B cell (primary cell): ENCODE measurements at regions not wholly inside any gene's neighbourhood (a gene's known extent, or its start where the extent isn't known, plus 50 kb on each side); places are given as distances from the start of the nearest gene placed in this dataset.
"Not testable (repeated sequence)": the region's sequence is repeated elsewhere in the genome, so short reads cannot be mapped to it uniquely, and the experiment has no call there.

Source experiments
- ATAC-seq: fragments of 200-7000 bp; cut with Tn5 transposase; one replicate; pipeline ENCODE4 v1.10.0; 2021; ENCODE audit warnings: low read depth, mild to moderate bottlenecking, moderate number of reproducible peaks, moderate library complexity
- CTCF ChIA-PET: fragments of 350-600 bp; sonication (Branson Sonifier 250); formaldehyde crosslinking; loops from one replicate; lab custom pipeline; 2021; ENCODE audit warnings: antibody characterized with exemption, inconsistent platforms; lab: Charles Lee
- POLR2A ChIA-PET: fragments of 350-600 bp; sonication (Branson Sonifier 250); formaldehyde crosslinking; loops from one replicate; lab custom pipeline; 2021; ENCODE audit warnings: antibody characterized with exemption; lab: Charles Lee
- DNase-seq: peaks from one replicate; pipeline ENCODE4 v3.0.0; 2013
- H2AFZ ChIP-seq: 2 replicates; pipeline ENCODE4 v1.6.1; 2012; ENCODE audit warnings: mild to moderate bottlenecking, low read depth, low read length; ENCODE audit not compliant: insufficient read depth, poor library complexity, severe bottlenecking
- H3K27ac ChIP-seq, 2 donors: 1 replicate in 1 of 2; 2 replicates in 1 of 2; pipeline ENCODE4 v1.5.1; 2012 to 2013; ENCODE audit warnings: low read length in 2 of 2, mild to moderate bottlenecking in 2 of 2, moderate library complexity in 1 of 2
- H3K27me3 ChIP-seq, 4 experiments: fragments of 200-600 bp in 1 of 4; sonication (generic) in 1 of 4; replicated peaks in 1 of 4; 1 replicate in 2 of 4; 2 replicates in 2 of 4; pipeline versions ENCODE4 v1.6.1 to v1.7.0; 2013 to 2016; ENCODE audit warnings: low read length in 3 of 4, mild to moderate bottlenecking in 2 of 4, mixed read lengths in 1 of 4, moderate library complexity in 1 of 4; ENCODE audit not compliant: insufficient read depth in 4 of 4, control insufficient read depth in 3 of 4; ENCODE audit errors: control extremely low read depth in 1 of 4
- H3K36me3 ChIP-seq, 2 experiments: replicated peaks in 1 of 2; 1 replicate in 1 of 2; 2 replicates in 1 of 2; pipeline versions ENCODE4 v1.6.1 to v1.7.1; 2013; ENCODE audit warnings: low read length in 1 of 2; ENCODE audit not compliant: insufficient read depth in 2 of 2, control insufficient read depth in 1 of 2; ENCODE audit errors: control extremely low read depth in 1 of 2, extremely low read depth in 1 of 2
- H3K4me1 ChIP-seq, 2 donors: fragments of 200-600 bp in 1 of 2; sonication (generic) in 1 of 2; 1 replicate in 1 of 2; 2 replicates in 1 of 2; pipeline versions ENCODE4 v1.5.1 to v1.6.1; 2013 to 2017; ENCODE audit warnings: low read length in 2 of 2; ENCODE audit not compliant: control insufficient read depth in 2 of 2, insufficient read depth in 2 of 2
- H3K4me2 ChIP-seq: replicated peaks from 2 replicates; pipeline ENCODE3; 2012; ENCODE audit warnings: mild to moderate bottlenecking, low read depth, low read length; ENCODE audit not compliant: poor library complexity, severe bottlenecking
- H3K4me3 ChIP-seq, 5 experiments: fragments of 200-600 bp in 1 of 5; sonication (generic) in 1 of 5; 1 replicate in 3 of 5; 2 replicates in 2 of 5; pipeline versions ENCODE4 v1.5.1 to v1.7.0; 2011 to 2016; ENCODE audit warnings: low read length in 4 of 5, mild to moderate bottlenecking in 4 of 5, low read depth in 2 of 5, control low read depth in 1 of 5, moderate library complexity in 1 of 5; ENCODE audit not compliant: insufficient read depth in 1 of 5; ENCODE audit errors: control extremely low read depth in 1 of 5, extremely low read depth in 1 of 5
- H3K79me2 ChIP-seq: fragments of 200-600 bp; sonication (generic); one replicate; pipeline ENCODE4 v1.6.0; 2016; ENCODE audit warnings: low read length; ENCODE audit not compliant: control insufficient read depth, insufficient read depth
- H3K9ac ChIP-seq: fragments of 200-600 bp; sonication (generic); 2 replicates; pipeline ENCODE4 v1.6.1; 2017; ENCODE audit warnings: mild to moderate bottlenecking, low read length, moderate library complexity
- H3K9me3 ChIP-seq, 3 donors: one replicate each; pipeline versions ENCODE4 v1.6.1 to v1.7.1; 2013; ENCODE audit warnings: low read length in 2 of 3; ENCODE audit not compliant: control insufficient read depth in 2 of 3, insufficient read depth in 1 of 3; ENCODE audit errors: control extremely low read depth in 1 of 3
- H4K20me1 ChIP-seq: 2 replicates; pipeline ENCODE4 v1.6.0; 2012; ENCODE audit warnings: mild to moderate bottlenecking, low read length; ENCODE audit not compliant: insufficient read depth, control insufficient read depth, poor library complexity, severe bottlenecking
- H3K27ac Mint-ChIP-seq: one replicate; pipeline ENCODE4 v1.8.0; 2021; ENCODE audit warnings: mixed read lengths
- H3K27me3 Mint-ChIP-seq: one replicate; pipeline ENCODE4 v1.8.0; 2021; ENCODE audit warnings: mixed read lengths
- H3K4me1 Mint-ChIP-seq: one replicate; pipeline ENCODE4 v1.8.0; 2021; ENCODE audit warnings: mixed read lengths
- H3K4me3 Mint-ChIP-seq: one replicate; pipeline ENCODE4 v1.8.0; 2021; ENCODE audit warnings: mixed read lengths
- H3K9me3 Mint-ChIP-seq: one replicate; pipeline ENCODE4 v1.8.0; 2022; ENCODE audit warnings: mixed read lengths; ENCODE audit not compliant: insufficient read depth
- EZH2 ChIP-seq: IDR thresholded peaks from 2 replicates; pipeline ENCODE4 v1.6.1; 2012; ENCODE audit warnings: borderline replicate concordance, low read depth, mild to moderate bottlenecking, moderate library complexity, low read length; ENCODE audit not compliant: insufficient read depth, poor library complexity, severe bottlenecking
- WGBS: methylation state at CpG from one replicate; pipeline ENCODE4 v1.1.5; 2013; ENCODE audit warnings: missing lambda C conversion rate; ENCODE audit not compliant: insufficient coverage; 5-methylcytosine and 5-hydroxymethylcytosine counted together
- intact Hi-C: fragments of 100-400 bp; cut with micrococcal nuclease; formaldehyde crosslinking; loops from one replicate; pipeline ENCODE4 v1.10.0; 2022
- TF ChIP-seq, protein P1 (sequence below): fragments of 200-600 bp; IDR thresholded peaks from one replicate; pipeline ENCODE4 v1.8.0; 2022; ENCODE audit warnings: antibody characterized with exemption, mild to moderate bottlenecking

DNA sequence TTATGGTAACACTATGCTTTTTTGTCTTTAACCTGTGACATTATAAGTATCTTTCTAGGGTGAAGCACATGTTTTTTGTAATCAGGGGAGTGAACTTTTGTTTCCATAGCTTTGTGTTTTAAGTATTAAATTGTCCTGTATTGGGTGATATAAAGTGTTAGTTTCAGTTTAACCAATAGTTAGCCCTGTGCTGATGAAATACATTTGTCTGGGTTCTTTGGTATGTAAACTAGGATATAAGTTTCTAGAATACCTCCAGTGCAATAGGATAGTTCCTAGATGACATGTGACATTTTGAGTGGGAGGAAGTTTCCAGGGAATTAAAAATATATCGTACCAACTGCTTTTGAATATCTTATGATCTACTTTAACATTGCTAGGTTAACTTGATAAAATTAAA lies 611.0 kb upstream of the MARCKS start:
- ATAC-seq: no peak
- H3K4me1 Mint-ChIP-seq: no peaks in the 10 kb centered on the region
- intact Hi-C loops: no loop called here
- peaks cover 15% of the 10 kb centered on the region for H3K27me3 Mint-ChIP-seq
- no peak overlapping the region for H3K27ac Mint-ChIP-seq
- H3K36me3 ChIP-seq: no peaks in the 10 kb centered on the region
- no peak overlapping the region for H3K4me3 ChIP-seq
- no peak overlapping the region for H3K27ac ChIP-seq
- no CpG with 5 or more reads among the region's 1 CpG for WGBS
- H3K4me3 Mint-ChIP-seq: no peak overlapping the region
- H3K4me2 ChIP-seq: no peak overlapping the region
- H3K79me2 ChIP-seq: no peaks in the 10 kb centered on the region
- H3K9me3 Mint-ChIP-seq: no peaks in the 10 kb centered on the region
- H3K9me3 ChIP-seq: peaks cover 0 to 11% (median 0%) of the 10 kb centered on the region in 3 donors
- no peak for TF ChIP-seq EZH2
- TF ChIP-seq, protein P1, sequence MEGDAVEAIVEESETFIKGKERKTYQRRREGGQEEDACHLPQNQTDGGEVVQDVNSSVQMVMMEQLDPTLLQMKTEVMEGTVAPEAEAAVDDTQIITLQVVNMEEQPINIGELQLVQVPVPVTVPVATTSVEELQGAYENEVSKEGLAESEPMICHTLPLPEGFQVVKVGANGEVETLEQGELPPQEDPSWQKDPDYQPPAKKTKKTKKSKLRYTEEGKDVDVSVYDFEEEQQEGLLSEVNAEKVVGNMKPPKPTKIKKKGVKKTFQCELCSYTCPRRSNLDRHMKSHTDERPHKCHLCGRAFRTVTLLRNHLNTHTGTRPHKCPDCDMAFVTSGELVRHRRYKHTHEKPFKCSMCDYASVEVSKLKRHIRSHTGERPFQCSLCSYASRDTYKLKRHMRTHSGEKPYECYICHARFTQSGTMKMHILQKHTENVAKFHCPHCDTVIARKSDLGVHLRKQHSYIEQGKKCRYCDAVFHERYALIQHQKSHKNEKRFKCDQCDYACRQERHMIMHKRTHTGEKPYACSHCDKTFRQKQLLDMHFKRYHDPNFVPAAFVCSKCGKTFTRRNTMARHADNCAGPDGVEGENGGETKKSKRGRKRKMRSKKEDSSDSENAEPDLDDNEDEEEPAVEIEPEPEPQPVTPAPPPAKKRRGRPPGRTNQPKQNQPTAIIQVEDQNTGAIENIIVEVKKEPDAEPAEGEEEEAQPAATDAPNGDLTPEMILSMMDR: no peak
- no peak for DNase-seq
- no peaks in the 10 kb centered on the region for H4K20me1 ChIP-seq
- H2AFZ ChIP-seq: no peak overlapping the region
- no peak overlapping the region for H3K9ac ChIP-seq
- ChIA-PET POLR2A (no interaction called here), CTCF (no interaction called here)
- H3K27me3 ChIP-seq: peaks cover 0 to 9% (median 4%) of the 10 kb centered on the region in 4 experiments
- H3K4me1 ChIP-seq: no peaks in the 10 kb centered on the region

DNA sequence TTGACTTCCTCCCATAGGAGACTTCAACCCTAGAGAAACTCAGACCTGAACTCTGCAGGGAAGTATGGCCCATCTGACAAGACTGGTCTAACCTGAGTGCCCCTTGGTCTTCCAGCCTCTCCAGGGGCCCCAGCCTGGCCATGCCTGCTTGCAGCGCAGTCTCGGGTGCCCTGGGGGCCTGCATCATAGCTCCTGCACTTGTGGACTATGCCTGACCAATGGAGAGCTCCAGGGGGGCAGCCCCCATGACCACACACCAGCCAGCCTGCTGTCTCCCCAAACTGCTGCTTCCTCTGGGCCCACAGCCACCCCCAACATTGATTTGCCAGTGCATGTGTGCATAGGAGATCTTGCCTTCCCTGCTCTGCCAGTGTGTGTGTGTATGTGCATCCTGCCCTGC lies 608.6 kb upstream of the MARCKS start:
- intact Hi-C loops: no loop called here
- WGBS: 67% methylated on average over 2 of the region's 2 CpGs
- no peak overlapping the region for H3K4me3 Mint-ChIP-seq

DNA sequence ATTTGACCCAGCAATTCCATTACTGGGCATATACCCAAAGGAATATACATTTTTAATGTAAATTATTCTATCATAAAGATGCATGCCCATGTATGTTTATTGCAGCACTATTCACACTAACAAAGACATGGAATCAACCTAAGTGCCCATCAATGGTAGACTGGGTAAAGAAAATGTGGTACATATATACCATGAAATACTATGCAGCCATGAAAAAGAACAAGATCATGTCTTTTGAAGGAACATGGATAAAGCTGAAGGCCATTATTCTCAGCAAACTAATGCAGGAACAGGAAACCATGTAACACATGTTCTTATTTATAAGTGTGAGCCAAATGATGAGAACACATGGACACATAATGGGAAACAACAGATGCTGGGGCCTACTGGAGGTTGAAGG lies 603.0 kb upstream of the MARCKS start:
- DNase-seq, H3K27ac ChIP-seq, intact Hi-C loops, H4K20me1 ChIP-seq, CTCF ChIA-PET, H3K9me3 ChIP-seq, H3K9ac ChIP-seq, POLR2A ChIA-PET, H3K4me3 Mint-ChIP-seq, H2AFZ ChIP-seq, H3K4me3 ChIP-seq, H3K4me2 ChIP-seq, H3K36me3 ChIP-seq, H3K27me3 Mint-ChIP-seq, H3K27me3 ChIP-seq, ATAC-seq, H3K4me1 Mint-ChIP-seq, H3K79me2 ChIP-seq, H3K4me1 ChIP-seq, H3K27ac Mint-ChIP-seq: not testable (repeated sequence)
- H3K9me3 Mint-ChIP-seq: peaks cover 10% of the 10 kb centered on the region

More for the DNA sequence above, 608.6 kb upstream of the MARCKS start:
- no peak overlapping the region for H3K27ac Mint-ChIP-seq
- Histone ChIP-seq H2AFZ (no peak overlapping the region), H4K20me1 (no peaks in the 10 kb centered on the region), H3K9me3 (peaks cover 0 to 11% (median 0%) of the 10 kb centered on the region in 3 donors), H3K4me1 (no peaks in the 10 kb centered on the region), H3K27ac (no peak overlapping the region), H3K4me3 (no peak overlapping the region), H3K27me3 (peaks cover 0 to 9% (median 4%) of the 10 kb centered on the region in 4 experiments), H3K9ac (no peak overlapping the region), H3K36me3 (no peaks in the 10 kb centered on the region), H3K4me2 (no peak overlapping the region), H3K79me2 (no peaks in the 10 kb centered on the region)
- H3K4me1 Mint-ChIP-seq: no peaks in the 10 kb centered on the region
- peaks cover 4% of the 10 kb centered on the region for H3K9me3 Mint-ChIP-seq
- TF ChIP-seq, protein P1: no peak
- TF ChIP-seq EZH2: no peak
- DNase-seq (no peak), ATAC-seq (no peak)
- CTCF ChIA-PET: no interaction called here
- POLR2A ChIA-PET: no interaction called here
- peaks cover 15% of the 10 kb centered on the region for H3K27me3 Mint-ChIP-seq
